ENCODE measurements at regions not wholly inside any gene's neighbourhood (a gene's known extent, or its start where the extent isn't known, plus 50 kb on each side); places are given as distances from the start of the nearest gene placed in this dataset.

- ATAC-seq (ENCODE audit: insufficient read depth, low FRiP score), result no peak
- Histone ChIP-seq H3K4me3 (no peak overlapping the region), H3K4me1 (ENCODE audit: control insufficient read depth in 5 of 5, insufficient read depth in 5 of 5, low read length in 5 of 5) (no peaks in the 10 kb centered on the region)
These were observed 200.8 kb downstream of the CNTN3 start for GRCh38 chr3:74413547-74414241.

DNA sequence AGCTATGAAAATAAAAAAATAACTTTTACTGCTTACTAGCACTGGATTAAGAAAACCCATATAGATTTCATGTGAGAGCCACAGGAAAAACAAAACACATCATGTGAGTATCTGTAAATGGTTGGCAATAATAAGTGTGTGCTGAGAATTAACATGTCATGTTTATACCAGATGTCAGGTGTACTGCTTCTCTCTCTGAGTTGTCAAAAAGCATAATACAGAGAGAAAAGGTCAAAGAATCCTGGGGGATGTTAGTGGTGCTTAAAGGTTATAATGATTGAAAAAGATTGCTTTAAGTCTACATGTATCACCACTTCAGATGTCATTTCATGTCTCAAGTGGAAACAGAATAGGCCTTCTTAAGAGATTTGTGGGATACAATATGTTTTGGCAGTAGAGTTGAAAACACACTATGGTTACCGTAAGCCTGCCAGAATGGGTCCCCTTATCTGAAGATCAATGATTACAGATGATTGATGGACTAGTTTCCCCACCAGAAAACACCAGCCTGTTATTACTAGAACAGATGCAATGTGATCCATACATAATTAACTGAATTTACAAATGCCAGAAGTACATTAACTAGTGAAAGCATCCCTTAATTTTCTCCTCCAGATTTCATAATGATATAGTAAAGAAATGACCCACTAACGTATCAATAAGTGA lies 204.1 kb downstream of the CNTN3 start:
- Histone ChIP-seq H3K4me1 (ENCODE audit: control insufficient read depth in 5 of 5, insufficient read depth in 5 of 5, low read length in 5 of 5) (no peaks in the 10 kb centered on the region), H3K36me3 (ENCODE audit: control insufficient read depth in 4 of 4, insufficient read depth in 4 of 4, low read length in 4 of 4) (peaks cover 0 to 3% (median 0%) of the 10 kb centered on the region in 4 donors), H3K27ac (ENCODE audit: low read depth in 1 of 2, low read length in 1 of 2) (no peak overlapping the region), H3K9ac (ENCODE audit: insufficient read depth in 1 of 2, low read length in 2 of 2) (no peak overlapping the region), H3K27me3 (ENCODE audit: control insufficient read depth in 3 of 3, insufficient read depth in 3 of 3, low read length in 2 of 3) (no peaks in the 10 kb centered on the region), H3K9me3 (ENCODE audit: control insufficient read depth in 4 of 4, insufficient read depth in 3 of 4, low read length in 3 of 4) (no peaks in the 10 kb centered on the region), H3K4me3 (no peak overlapping the region)
- no peak for DNase-seq
- no peak for ATAC-seq (ENCODE audit: insufficient read depth, low FRiP score)
- TF ChIP-seq, protein P1, sequence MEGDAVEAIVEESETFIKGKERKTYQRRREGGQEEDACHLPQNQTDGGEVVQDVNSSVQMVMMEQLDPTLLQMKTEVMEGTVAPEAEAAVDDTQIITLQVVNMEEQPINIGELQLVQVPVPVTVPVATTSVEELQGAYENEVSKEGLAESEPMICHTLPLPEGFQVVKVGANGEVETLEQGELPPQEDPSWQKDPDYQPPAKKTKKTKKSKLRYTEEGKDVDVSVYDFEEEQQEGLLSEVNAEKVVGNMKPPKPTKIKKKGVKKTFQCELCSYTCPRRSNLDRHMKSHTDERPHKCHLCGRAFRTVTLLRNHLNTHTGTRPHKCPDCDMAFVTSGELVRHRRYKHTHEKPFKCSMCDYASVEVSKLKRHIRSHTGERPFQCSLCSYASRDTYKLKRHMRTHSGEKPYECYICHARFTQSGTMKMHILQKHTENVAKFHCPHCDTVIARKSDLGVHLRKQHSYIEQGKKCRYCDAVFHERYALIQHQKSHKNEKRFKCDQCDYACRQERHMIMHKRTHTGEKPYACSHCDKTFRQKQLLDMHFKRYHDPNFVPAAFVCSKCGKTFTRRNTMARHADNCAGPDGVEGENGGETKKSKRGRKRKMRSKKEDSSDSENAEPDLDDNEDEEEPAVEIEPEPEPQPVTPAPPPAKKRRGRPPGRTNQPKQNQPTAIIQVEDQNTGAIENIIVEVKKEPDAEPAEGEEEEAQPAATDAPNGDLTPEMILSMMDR (IDR thresholded peaks at IDR 0.05; ENCODE audit: control extremely low read depth, extremely low read depth), result no peak
- 73 to 85% methylated on average over 2 of the region's 2 CpGs for WGBS, 2 donors

More at GRCh38 chr3:74413547-74414241, 200.8 kb downstream of the CNTN3 start:
- Histone ChIP-seq H3K9me3 (ENCODE audit: control insufficient read depth in 4 of 4, insufficient read depth in 3 of 4, low read length in 3 of 4) (no peaks in the 10 kb centered on the region), H3K27ac (ENCODE audit: low read depth in 1 of 2, low read length in 1 of 2) (no peak overlapping the region), H3K36me3 (ENCODE audit: control insufficient read depth in 4 of 4, insufficient read depth in 4 of 4, low read length in 4 of 4) (no peaks in the 10 kb centered on the region), H3K9ac (ENCODE audit: insufficient read depth in 1 of 2, low read length in 2 of 2) (no peak overlapping the region), H3K27me3 (ENCODE audit: control insufficient read depth in 3 of 3, insufficient read depth in 3 of 3, low read length in 2 of 3) (no peaks in the 10 kb centered on the region)
- TF ChIP-seq, protein P1 (IDR thresholded peaks at IDR 0.05; ENCODE audit: control extremely low read depth, extremely low read depth), result no peak
- DNase-seq, result no peak
- WGBS, 2 donors, result 50 to 89% methylated on average over 3 of the region's 3 CpGs

GRCh38 chr3:74409066-74409465 lies 205.4 kb downstream of the CNTN3 start:
- Histone ChIP-seq H3K27ac (ENCODE audit: low read depth in 1 of 2, low read length in 1 of 2) (no peak overlapping the region), H3K36me3 (ENCODE audit: control insufficient read depth in 4 of 4, insufficient read depth in 4 of 4, low read length in 4 of 4) (peaks cover 0 to 3% (median 0%) of the 10 kb centered on the region in 4 donors), H3K4me1 (ENCODE audit: control insufficient read depth in 5 of 5, insufficient read depth in 5 of 5, low read length in 5 of 5) (no peaks in the 10 kb centered on the region), H3K9ac (ENCODE audit: insufficient read depth in 1 of 2, low read length in 2 of 2) (no peak overlapping the region), H3K9me3 (ENCODE audit: control insufficient read depth in 4 of 4, insufficient read depth in 3 of 4, low read length in 3 of 4) (no peaks in the 10 kb centered on the region), H3K27me3 (ENCODE audit: control insufficient read depth in 3 of 3, insufficient read depth in 3 of 3, low read length in 2 of 3) (no peaks in the 10 kb centered on the region), H3K4me3 (no peak overlapping the region)
- TF ChIP-seq, protein P1 (IDR thresholded peaks at IDR 0.05; ENCODE audit: control extremely low read depth, extremely low read depth), result no peak
- ATAC-seq (ENCODE audit: insufficient read depth, low FRiP score), result no peak
- DNase-seq, result no peak

All from lung (tissue), 11 donors.